ENCODE measurements at regions not wholly inside any gene's neighbourhood (a gene's known extent, or its start where the extent isn't known, plus 50 kb on each side); places are given as distances from the start of the nearest gene placed in this dataset.
A peak's percentile ranks its signal among the peaks of the same experiment; 100 is the strongest.

DNA sequence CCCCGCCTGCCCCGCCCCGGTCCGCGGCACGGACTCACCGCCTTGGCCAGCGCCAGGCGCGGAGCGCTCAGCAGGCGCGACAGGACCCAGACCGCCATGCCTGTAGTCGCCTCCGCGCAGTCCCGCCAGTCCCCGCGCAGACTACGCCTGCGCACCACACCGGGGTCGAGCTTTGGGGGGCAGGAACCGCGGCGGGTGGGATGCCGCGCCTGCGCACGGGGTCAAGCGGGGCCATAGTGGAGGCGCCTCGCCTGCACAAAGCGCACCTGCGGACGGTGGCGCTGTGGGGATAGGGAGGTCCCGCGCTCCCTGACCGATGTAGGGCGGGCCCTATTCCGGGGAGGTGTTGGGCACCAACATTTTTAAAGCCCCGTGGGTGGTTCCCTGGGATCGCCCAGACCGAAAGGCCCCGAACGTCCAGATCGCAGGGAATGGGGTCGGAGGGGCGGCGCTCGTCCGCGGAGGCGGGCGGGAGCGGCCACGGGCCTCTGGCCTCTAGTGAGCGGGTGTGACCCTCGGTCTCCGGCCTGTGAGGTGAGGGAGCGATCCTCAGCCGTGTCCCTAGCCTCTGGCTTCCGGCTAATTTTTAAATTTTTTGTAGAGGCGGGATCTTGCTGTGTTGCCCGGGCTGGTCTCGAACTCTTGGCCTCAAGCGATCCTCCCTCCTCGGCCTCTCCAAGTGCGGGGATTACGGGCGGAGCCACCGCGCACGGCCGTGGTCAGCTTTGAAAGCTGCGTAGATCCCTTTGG is 70.8 kb upstream of the LPCAT1 start:
- TF ChIP-seq, protein P1, sequence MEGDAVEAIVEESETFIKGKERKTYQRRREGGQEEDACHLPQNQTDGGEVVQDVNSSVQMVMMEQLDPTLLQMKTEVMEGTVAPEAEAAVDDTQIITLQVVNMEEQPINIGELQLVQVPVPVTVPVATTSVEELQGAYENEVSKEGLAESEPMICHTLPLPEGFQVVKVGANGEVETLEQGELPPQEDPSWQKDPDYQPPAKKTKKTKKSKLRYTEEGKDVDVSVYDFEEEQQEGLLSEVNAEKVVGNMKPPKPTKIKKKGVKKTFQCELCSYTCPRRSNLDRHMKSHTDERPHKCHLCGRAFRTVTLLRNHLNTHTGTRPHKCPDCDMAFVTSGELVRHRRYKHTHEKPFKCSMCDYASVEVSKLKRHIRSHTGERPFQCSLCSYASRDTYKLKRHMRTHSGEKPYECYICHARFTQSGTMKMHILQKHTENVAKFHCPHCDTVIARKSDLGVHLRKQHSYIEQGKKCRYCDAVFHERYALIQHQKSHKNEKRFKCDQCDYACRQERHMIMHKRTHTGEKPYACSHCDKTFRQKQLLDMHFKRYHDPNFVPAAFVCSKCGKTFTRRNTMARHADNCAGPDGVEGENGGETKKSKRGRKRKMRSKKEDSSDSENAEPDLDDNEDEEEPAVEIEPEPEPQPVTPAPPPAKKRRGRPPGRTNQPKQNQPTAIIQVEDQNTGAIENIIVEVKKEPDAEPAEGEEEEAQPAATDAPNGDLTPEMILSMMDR (conservative IDR thresholded peaks at IDR 0.05; ENCODE audit: low read depth, low read length), result peak; percentile 37; the same call in 1 of the 2 replicates
- TF ChIP-seq EZH2phosphoT487 (IDR thresholded peaks at IDR 0.05; ENCODE audit: borderline replicate concordance, low read length) (no peak), EZH2 (IDR thresholded peaks at IDR 0.05; ENCODE audit: low read length, unreplicated experiment) (no peak)
